ENCODE measurements at regions not wholly inside any gene's neighbourhood (a gene's known extent, or its start where the extent isn't known, plus 50 kb on each side); places are given as distances from the start of the nearest gene placed in this dataset.

DNA sequence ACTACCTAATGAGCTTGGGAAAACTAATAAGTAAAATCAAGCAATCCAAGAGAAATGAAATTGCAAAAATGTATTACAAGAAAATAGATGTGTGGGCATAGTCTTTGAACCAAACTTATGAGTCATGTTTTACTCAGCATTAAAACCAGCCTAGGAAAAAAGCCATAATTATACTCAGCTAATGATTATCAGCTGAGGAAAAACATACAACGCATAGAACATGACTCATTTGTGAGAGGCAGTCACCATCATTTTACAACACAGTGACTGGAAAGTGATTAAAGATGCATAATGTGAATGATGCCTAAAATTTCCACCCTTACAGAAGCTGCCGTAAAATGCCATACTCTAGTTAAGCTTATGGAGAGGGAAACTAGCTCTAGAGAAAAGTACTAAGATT, 238.0 kb upstream of the EOMES start:
- TF ChIP-seq CEBPB (IDR thresholded peaks at IDR 0.05) (no peak), EP300 (IDR thresholded peaks at IDR 0.05; ENCODE audit: borderline replicate concordance) (no peak)

Data from Ishikawa (cell line).